T-helper 17 cell (primary cell): ENCODE measurements at regions not wholly inside any gene's neighbourhood (a gene's known extent, or its start where the extent isn't known, plus 50 kb on each side); places are given as distances from the start of the nearest gene placed in this dataset.
"Not testable (repeated sequence)": the region's sequence is repeated elsewhere in the genome, so short reads cannot be mapped to it uniquely, and the experiment has no call there.

ENCODE experiments used
- ATAC-seq: fragments of 150-1000 bp; cut with Tn5 transposase; 2 replicates; pipeline ENCODE4 v1.10.0; 2021; ENCODE audit warnings: mild to moderate bottlenecking, moderate library complexity
- DNase-seq, 3 donors: peaks; one replicate each; pipeline versions ENCODE4 v3.0.0 to v3.0.0-alpha.2; 2020 to 2021
- H3K9me3 ChIP-seq: one replicate; pipeline ENCODE4 v1.7.0; 2013; ENCODE audit warnings: low read length, mild to moderate bottlenecking; ENCODE audit not compliant: control insufficient read depth, poor library complexity, severe bottlenecking
- H3K27ac Mint-ChIP-seq: one replicate; pipeline ENCODE4 v1.8.0; 2022; ENCODE audit warnings: mild to moderate bottlenecking, moderate library complexity, mixed read lengths
- H3K27me3 Mint-ChIP-seq: one replicate; pipeline ENCODE4 v1.8.0; 2022; ENCODE audit warnings: mixed read lengths
- H3K36me3 Mint-ChIP-seq: one replicate; pipeline ENCODE4 v1.8.0; 2022; ENCODE audit warnings: low read depth, mixed read lengths
- H3K4me1 Mint-ChIP-seq: one replicate; pipeline ENCODE4 v1.8.0; 2022; ENCODE audit warnings: mild to moderate bottlenecking, mixed read lengths
- H3K4me3 Mint-ChIP-seq: one replicate; pipeline ENCODE4 v1.8.0; 2022; ENCODE audit warnings: mild to moderate bottlenecking, moderate library complexity, mixed read lengths

DNA sequence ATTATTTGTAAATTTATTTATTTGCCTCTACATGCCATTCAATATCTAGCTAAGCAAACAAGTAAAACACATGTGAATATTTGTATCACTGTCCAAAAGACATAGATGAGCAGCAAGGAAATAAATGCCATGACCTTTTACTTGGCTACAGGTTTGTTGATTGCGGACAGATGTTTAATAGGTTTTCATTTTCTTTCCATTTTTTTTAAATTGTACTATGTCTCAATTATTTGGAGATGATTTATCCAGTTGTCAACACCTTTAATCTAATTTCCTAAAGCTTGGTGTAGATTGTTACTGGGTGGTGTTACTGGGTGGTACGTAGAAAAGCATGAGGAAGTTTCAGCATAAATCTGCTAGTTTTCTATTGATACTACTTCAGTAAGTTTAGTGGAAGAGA is 560.6 kb upstream of the SPRY2 start:
- H3K27ac Mint-ChIP-seq: no peak overlapping the region

DNA sequence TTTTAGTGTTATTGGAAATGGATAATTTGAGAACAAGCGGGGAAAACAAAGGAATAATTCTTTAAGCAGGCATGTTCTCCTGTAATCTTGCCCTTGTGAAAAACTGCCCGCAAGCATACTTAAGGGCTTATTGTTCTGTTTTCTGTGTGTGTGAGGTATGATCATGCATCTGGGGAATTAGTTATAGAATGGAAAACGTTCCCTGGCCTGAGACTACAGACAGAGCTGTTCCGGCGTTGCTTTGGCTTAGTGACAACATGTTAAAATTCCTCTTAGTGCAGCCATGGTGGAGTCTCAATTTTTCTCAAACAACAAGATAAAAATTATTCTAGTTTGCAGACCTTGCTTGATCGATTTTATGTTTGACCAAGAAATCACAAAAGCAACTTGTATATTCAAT is 560.2 kb upstream of the SPRY2 start:
- H3K9me3 ChIP-seq: no peaks in the 10 kb centered on the region
- Mint-ChIP-seq H3K27ac (no peak overlapping the region), H3K4me1 (no peaks in the 10 kb centered on the region), H3K4me3 (no peak overlapping the region), H3K27me3 (no peaks in the 10 kb centered on the region), H3K36me3 (no peaks in the 10 kb centered on the region)
- no peak for ATAC-seq
- no peak for DNase-seq

More for the DNA sequence above, 560.6 kb upstream of the SPRY2 start:
- no peaks in the 10 kb centered on the region for H3K27me3 Mint-ChIP-seq
- DNase-seq (no peak), ATAC-seq (no peak)
- H3K4me1 Mint-ChIP-seq: no peaks in the 10 kb centered on the region
- H3K9me3 ChIP-seq: no peaks in the 10 kb centered on the region
- no peaks in the 10 kb centered on the region for H3K36me3 Mint-ChIP-seq
- H3K4me3 Mint-ChIP-seq: no peak overlapping the region

DNA sequence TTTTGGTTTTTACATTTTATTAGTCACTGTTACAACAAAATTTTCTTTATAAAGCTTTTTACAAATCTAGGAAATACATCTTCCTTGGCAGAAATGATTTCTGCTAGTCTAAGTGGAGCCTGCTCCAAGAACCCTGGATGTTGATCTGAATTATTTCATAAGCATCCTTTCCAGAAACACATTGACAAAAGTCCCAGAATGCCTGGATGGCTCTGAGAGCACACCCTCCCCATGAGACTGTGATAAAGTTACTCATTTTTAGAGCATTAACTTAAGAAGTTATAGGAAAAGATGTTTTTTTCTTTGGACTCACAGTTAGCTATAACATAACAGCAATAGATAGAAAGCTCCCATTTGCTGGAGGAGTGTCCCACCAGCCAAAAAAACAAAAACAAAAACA is 559.6 kb upstream of the SPRY2 start:
- no peak overlapping the region for H3K4me3 Mint-ChIP-seq
- H3K9me3 ChIP-seq: no peaks in the 10 kb centered on the region
- DNase-seq (no peak), ATAC-seq (no peak)
- H3K4me1 Mint-ChIP-seq: no peaks in the 10 kb centered on the region
- H3K36me3 Mint-ChIP-seq: no peaks in the 10 kb centered on the region
- no peaks in the 10 kb centered on the region for H3K27me3 Mint-ChIP-seq
- no peak overlapping the region for H3K27ac Mint-ChIP-seq

DNA sequence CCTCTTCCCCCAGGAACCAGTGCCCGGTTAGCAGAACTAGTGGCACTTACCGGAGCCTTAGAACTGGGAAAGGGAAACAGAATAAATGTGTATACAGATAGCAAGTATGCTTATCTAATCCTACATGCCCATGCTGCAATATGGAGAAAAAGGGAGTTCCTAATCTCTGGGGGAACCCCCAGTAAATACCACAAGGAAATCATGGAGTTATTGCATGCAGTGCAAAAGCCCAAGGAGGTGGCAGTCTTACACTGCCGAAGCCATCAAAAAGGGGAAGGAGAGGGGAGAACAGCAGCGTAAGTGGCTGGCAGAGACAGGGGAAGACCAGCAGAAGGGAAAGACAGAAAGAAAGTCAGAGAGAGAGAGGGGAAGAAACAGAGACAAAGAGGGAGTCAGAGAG is 556.7 kb upstream of the SPRY2 start:
- H3K9me3 ChIP-seq, H3K4me3 Mint-ChIP-seq, H3K4me1 Mint-ChIP-seq, DNase-seq, H3K36me3 Mint-ChIP-seq, H3K27me3 Mint-ChIP-seq, ATAC-seq, H3K27ac Mint-ChIP-seq: not testable (repeated sequence)

DNA sequence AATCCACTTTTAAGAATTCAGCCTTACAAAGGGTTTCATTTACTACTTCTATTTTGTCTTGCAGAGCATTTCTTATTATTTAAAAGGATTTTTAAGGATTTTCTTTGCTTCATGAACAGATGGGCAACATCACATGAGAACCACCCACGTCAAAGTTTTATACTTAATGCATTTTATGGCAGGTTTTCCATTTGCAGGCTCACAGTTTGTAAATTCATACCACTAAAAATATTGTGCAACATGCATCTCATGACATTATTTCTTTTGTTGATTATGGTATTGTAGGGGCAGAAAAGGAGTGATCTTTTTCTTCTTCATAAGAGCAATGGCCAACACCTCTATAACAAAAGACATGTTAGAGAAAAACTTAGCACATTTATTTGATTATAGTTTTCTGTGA is 554.0 kb upstream of the SPRY2 start:
- no peaks in the 10 kb centered on the region for H3K36me3 Mint-ChIP-seq
- no peaks in the 10 kb centered on the region for H3K27me3 Mint-ChIP-seq
- DNase-seq (no peak), ATAC-seq (no peak)
- H3K4me1 Mint-ChIP-seq: no peaks in the 10 kb centered on the region
- no peak overlapping the region for H3K4me3 Mint-ChIP-seq
- H3K9me3 ChIP-seq: no peaks in the 10 kb centered on the region
- no peak overlapping the region for H3K27ac Mint-ChIP-seq

DNA sequence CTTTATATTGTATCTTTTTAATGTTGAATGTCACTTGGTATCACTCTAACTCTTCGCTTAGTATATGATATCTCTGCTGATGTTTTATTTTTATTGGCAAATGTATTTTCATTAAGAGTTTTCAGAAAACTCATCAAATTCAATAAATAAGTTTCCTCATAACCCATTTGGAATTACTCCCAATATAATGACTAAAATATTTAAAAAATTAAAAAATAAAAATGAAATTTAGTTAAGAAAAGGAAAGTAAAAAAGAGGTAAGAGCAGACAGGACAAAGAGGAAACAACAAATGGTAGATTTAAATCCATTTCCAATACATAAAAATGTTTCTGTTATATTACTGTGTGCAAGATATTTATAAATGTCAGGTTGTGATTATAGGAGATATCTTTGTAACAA is 548.9 kb upstream of the SPRY2 start:
- DNase-seq (no peak), ATAC-seq (no peak)
- H3K27ac Mint-ChIP-seq: no peak overlapping the region
- H3K27me3 Mint-ChIP-seq: no peaks in the 10 kb centered on the region
- H3K9me3 ChIP-seq: no peaks in the 10 kb centered on the region
- no peaks in the 10 kb centered on the region for H3K36me3 Mint-ChIP-seq
- no peaks in the 10 kb centered on the region for H3K4me1 Mint-ChIP-seq
- H3K4me3 Mint-ChIP-seq: no peak overlapping the region

DNA sequence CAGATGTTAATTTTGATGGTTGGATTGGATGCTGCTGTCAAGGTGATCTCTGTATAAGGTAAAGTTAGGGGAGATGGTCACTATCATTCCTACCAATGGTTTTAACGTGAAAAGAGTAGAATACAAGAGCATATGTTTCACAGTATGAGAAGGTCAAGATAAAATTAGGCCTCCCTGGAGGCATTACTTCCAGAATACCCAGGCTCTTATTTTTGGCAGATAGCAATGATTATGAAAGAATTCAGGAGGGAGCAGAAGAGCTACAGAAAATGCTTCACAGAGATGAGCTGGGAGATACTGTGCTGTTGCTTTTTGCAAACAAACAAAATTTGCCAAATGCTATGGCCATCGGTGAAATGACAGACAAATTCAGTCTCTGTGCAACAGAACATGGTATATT is 547.5 kb upstream of the SPRY2 start:
- Mint-ChIP-seq H3K27ac (no peak overlapping the region), H3K36me3 (no peaks in the 10 kb centered on the region), H3K4me3 (no peak overlapping the region), H3K27me3 (no peaks in the 10 kb centered on the region), H3K4me1 (no peaks in the 10 kb centered on the region)
- DNase-seq (no peak), ATAC-seq (no peak)
- H3K9me3 ChIP-seq: no peaks in the 10 kb centered on the region

DNA sequence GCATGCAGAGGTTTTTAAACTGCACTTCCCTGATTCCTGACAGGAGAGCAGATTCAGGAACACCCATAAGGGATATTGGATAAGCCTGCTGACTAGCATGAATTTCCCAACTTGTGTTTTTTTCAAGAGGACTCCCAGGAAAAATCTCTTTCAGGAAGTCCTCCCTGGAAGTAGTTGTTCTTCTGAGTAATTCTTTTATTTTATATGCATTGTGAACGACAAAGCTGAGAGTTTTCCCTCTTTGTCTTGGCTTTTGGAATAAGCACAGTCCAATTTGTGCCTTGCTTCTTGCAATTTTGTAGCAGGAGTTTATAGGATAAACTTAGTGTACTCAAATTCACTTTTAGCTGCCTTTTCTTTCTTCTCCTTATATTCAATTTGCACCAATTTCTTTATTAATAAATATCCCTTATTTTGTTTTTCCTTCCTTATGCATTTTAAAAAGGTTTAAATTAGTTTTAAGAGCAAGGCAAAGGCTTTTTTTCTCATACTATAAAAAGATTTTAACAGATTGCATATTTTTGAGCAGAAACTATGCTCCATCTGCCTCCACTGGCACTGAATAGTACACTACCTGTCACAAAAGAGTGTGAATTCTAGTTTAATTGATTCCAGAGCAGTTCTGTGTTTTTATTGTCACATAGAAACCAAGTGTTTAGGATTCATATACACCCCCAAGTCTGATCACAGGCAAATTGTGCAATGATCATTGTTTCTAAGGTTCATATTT is 543.3 kb upstream of the SPRY2 start:
- no peak overlapping the region for H3K4me3 Mint-ChIP-seq
- H3K9me3 ChIP-seq: no peaks in the 10 kb centered on the region
- DNase-seq (no peak), ATAC-seq (no peak)
- no peaks in the 10 kb centered on the region for H3K4me1 Mint-ChIP-seq
- H3K27me3 Mint-ChIP-seq: no peaks in the 10 kb centered on the region
- H3K27ac Mint-ChIP-seq: no peak overlapping the region
- H3K36me3 Mint-ChIP-seq: no peaks in the 10 kb centered on the region

DNA sequence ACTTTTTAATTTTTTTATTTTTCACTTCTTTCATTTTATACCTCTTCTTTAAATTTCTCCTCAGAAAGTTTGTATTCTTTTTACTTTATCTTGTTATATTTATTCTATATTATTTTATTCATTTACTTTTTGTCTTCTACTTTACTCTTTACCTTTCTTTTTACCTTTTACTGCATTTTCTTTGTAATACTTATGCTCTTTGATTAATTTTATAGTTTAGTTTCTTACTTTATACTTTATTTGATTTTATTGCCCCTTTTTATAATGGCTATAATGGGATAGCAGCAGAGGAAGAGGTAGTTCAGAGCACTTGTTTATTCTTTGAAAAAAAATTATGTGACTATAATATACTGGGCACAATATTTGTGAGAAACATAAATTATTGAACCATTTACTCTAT is 542.6 kb upstream of the SPRY2 start:
- Mint-ChIP-seq H3K4me3 (no peak overlapping the region), H3K36me3 (no peaks in the 10 kb centered on the region), H3K27ac (no peak overlapping the region), H3K4me1 (no peaks in the 10 kb centered on the region), H3K27me3 (no peaks in the 10 kb centered on the region)
- H3K9me3 ChIP-seq: no peaks in the 10 kb centered on the region
- ATAC-seq (no peak), DNase-seq (no peak)

DNA sequence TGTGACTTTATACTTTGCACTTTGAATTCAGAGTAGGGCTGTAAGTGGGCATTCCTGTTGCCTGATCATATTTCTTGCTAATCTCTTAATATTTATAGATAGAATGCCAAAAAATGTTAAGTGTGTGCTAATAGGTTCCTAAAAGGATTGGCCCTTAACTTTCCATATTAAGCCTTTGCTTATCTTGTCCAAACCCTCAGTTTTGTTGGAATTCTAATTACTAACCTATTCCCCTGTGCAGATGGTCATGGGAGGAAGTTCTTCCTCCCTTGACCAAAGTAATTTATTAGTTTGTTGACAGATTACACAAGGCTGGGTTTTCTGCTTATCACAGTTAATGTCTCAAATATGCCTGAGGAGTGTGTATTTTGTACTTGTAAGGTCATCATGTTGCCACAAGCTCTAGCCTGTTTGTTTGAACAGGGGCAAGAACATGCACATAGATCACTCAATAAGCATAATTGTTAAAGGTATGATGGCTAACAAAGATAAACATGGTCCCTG is 541.1 kb upstream of the SPRY2 start:
- Mint-ChIP-seq H3K27ac (no peak overlapping the region), H3K27me3 (no peaks in the 10 kb centered on the region), H3K4me3 (no peak overlapping the region), H3K4me1 (no peaks in the 10 kb centered on the region), H3K36me3 (no peaks in the 10 kb centered on the region)
- ATAC-seq: no peak
- DNase-seq: no peak
- no peaks in the 10 kb centered on the region for H3K9me3 ChIP-seq

DNA sequence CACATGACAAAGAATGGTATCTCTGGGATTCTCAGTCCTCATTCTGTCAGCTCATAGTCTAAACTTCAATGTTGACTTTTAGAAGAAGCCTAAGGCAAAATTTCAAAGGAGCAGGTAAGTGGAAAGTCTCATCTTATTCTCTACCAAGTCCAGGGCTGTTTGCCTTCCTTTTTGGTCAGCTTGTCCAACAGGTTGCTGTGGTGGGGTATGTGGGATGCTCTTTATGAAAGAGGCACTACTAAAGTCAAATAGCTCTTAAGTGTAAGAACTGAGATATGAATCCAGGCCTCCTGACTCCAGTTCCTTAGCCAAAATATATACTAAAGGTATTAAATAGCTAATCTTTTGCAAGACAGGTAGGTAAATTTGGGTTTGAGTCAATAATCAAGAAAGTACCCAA is 540.6 kb upstream of the SPRY2 start:
- DNase-seq: no peak
- no peaks in the 10 kb centered on the region for H3K9me3 ChIP-seq
- no peak overlapping the region for H3K4me3 Mint-ChIP-seq
- ATAC-seq: no peak
- no peaks in the 10 kb centered on the region for H3K27me3 Mint-ChIP-seq
- H3K4me1 Mint-ChIP-seq: no peaks in the 10 kb centered on the region
- no peaks in the 10 kb centered on the region for H3K36me3 Mint-ChIP-seq
- H3K27ac Mint-ChIP-seq: no peak overlapping the region

DNA sequence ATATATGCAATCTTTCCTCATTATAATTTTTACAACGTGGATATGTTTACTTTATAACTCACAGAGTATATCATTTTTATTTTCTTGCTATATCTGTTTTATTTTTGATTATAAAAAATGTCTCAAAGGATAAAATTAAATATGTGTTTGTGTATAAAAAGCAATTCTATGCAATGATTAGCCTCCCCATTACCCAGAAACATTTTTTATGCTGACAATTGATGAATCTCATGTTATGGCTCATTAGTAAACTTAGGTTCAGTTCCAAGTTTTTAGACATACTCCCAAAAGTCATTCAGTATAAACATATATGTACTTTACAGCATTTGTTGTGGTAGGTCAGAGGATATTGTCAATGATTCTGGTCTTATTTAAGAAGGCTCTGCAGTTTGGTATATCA is 540.1 kb upstream of the SPRY2 start:
- ATAC-seq: no peak
- Mint-ChIP-seq H3K27me3 (no peaks in the 10 kb centered on the region), H3K4me1 (no peaks in the 10 kb centered on the region), H3K36me3 (no peaks in the 10 kb centered on the region), H3K27ac (no peak overlapping the region), H3K4me3 (no peak overlapping the region)
- H3K9me3 ChIP-seq: no peaks in the 10 kb centered on the region
- DNase-seq: no peak

DNA sequence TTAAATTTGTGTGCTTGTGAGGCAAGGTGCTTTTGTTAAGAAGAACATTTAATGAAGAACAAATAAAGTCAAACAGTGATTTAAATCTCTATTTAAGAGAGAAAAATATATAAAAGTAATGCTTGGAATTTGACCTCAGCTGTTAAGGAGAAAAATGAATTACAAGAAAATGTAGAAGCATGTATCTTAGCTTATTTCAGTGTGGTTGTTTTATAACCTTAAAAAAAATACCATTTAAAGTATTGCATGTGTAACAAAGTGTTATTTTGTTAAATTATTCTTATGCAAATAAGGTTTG is 537.0 kb upstream of the SPRY2 start:
- DNase-seq (no peak), ATAC-seq (no peak)
- Mint-ChIP-seq H3K27ac (no peak overlapping the region), H3K4me3 (no peak overlapping the region), H3K36me3 (no peaks in the 10 kb centered on the region), H3K4me1 (no peaks in the 10 kb centered on the region), H3K27me3 (no peaks in the 10 kb centered on the region)
- H3K9me3 ChIP-seq: no peaks in the 10 kb centered on the region

DNA sequence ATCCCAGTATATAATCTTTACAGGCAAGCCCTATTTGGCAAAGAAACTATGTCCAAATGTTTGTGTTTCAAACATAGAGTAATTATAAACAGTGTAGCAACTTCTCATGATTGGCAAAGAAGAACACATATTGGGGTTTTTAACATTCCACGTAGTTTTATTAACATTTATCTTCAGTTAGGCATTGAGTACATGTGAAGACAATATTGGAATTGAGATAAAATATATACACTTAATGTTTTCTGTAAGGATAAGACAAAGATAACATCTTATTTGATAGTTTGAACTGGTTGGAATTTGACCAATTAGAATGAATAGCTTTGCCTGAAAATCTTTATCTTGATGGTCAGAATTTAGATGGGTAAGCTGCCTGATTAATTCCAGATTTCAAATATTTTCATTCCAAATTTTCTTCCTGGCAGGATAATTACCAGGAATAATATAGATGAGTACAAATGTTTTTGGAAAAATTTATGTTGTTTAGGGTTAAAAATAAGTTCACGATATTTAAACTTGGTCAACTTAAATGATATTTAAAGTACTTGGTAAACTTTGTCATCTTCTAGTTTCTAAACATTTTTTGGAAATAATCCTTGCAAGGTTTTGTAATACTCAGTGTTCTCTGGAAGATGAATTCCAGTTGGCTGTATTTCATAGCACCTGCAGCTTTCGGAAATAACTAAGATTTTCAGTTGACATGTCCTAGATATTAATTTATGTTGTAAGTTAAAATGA is 536.5 kb upstream of the SPRY2 start:
- H3K9me3 ChIP-seq: no peaks in the 10 kb centered on the region

More for the DNA sequence above, 536.5 kb upstream of the SPRY2 start:
- DNase-seq (no peak), ATAC-seq (no peak)
- no peak overlapping the region for H3K27ac Mint-ChIP-seq
- no peaks in the 10 kb centered on the region for H3K36me3 Mint-ChIP-seq
- no peaks in the 10 kb centered on the region for H3K27me3 Mint-ChIP-seq
- H3K4me1 Mint-ChIP-seq: no peaks in the 10 kb centered on the region
- H3K4me3 Mint-ChIP-seq: no peak overlapping the region
